Adipose tissue (tissue), 3 donors: ENCODE measurements at regions not wholly inside any gene's neighbourhood (a gene's known extent, or its start where the extent isn't known, plus 50 kb on each side); places are given as distances from the start of the nearest gene placed in this dataset.
"Not testable (repeated sequence)": the region's sequence is repeated elsewhere in the genome, so short reads cannot be mapped to it uniquely, and the experiment has no call there.

Experiments used
- H3K27ac ChIP-seq: one replicate; pipeline ENCODE4 v1.5.1; 2013; ENCODE audit warnings: low read depth, low read length
- WGBS, 3 donors: extraction: QIAGEN DNeasy Blood & Tissue Kit; methylation state at CpG; one replicate each; pipeline ENCODE4 v1.1.7; 2013; 5-methylcytosine and 5-hydroxymethylcytosine counted together
- donor health status: healthy with polysubstance abuse.
- donor health status: Bipolar disorder and iron deficiency.
- donor health status: healthy.

GRCh38 chr15:93920204-93920603, 311.2 kb upstream of the MCTP2 start:
- no peak overlapping the region for H3K27ac ChIP-seq
- WGBS, 3 donors = 49 to 90% (median 80%) methylated on average over 4 of the region's 4 CpGs

- WGBS, 3 donors = 45 to 68% (median 61%) methylated on average over 2 of the region's 2 CpGs
- not testable (repeated sequence) for H3K27ac ChIP-seq
Measured at GRCh38 chr15:93918801-93919200, 312.6 kb upstream of the MCTP2 start.

GRCh38 chr15:93917181-93917580, 314.2 kb upstream of the MCTP2 start:
- WGBS, 3 donors = 92 to 100% (median 94%) methylated on average over 1 of the region's 1 CpG
- no peak overlapping the region for H3K27ac ChIP-seq

DNA sequence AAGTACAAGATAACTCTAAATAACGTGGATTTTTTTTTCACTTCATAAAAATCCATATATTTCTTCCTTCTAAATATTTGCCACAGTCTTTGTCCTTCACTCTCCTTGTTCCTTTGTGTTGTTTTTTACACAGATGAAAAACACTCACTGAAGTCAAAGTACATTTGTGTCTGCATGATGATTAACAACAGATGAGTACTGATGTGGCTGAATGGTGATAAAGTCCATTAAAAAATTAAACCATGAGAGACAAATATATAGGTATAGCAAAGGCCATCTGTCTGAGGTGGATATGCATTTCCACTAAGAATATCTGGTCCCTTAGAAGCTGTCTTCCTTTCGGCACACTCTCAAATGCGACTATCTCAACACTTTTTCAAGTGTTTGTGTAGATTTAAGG, 317.5 kb upstream of the MCTP2 start:
- WGBS, 3 donors = 69 to 88% (median 86%) methylated on average over 3 of the region's 3 CpGs
- H3K27ac ChIP-seq = no peak overlapping the region

GRCh38 chr15:93913310-93913709, 318.1 kb upstream of the MCTP2 start:
- no peak overlapping the region for H3K27ac ChIP-seq
- 57 to 68% (median 61%) methylated on average over 2 of the region's 2 CpGs for WGBS, 3 donors

DNA sequence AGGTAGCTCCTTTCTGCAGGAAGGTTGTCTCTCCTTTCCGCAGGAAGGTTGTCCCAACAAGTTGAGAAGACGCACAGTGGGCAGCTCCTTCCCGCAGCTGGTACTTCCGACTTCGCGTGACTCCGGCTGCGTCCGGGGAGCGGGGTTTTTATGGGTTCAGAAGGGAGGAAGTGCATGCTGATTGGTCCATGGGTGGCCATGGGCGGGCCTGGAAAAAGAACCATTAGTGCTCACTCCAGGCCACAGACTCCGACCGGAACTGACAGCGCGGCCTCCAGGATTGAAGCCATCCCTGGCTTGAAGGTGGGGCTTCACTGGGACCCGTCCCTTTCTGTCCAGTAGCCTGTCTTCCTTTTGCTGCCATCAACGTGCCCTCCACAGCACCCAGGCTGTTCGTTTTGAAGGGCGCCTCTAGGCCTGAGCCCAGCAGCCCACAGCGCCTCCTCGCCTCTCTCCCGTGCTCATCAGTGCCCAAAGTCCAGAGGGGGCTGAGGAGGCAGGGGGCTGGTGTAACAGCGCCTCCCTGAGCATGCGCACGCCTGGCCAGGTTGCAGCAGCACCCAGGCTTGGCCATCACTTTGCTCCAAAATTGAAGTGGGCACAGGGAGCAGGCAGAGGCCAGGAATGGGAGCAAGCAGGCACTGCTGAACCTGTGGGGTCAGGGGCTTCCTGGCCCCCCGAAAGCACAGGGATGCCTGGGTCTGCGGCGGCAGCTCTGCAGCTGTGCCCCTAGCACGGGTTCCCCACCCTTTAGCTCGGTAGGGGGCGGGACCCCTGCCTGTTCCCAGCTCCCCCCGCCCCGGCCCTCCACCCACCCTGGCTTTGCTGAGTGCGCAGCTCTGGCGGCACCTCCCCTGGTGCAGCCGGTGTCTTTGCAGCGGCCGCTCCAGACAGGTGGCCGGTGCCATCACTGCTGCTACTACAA, 330.6 kb upstream of the MCTP2 start:
- H3K27ac ChIP-seq = no peak overlapping the region
- 90 to 94% (median 91%) methylated on average over 34 to 39 of the region's 39 CpGs for WGBS, 3 donors

GRCh38 chr15:93899817-93900216, 331.5 kb upstream of the MCTP2 start:
- WGBS, 3 donors = 92 to 96% (median 93%) methylated on average over 17 of the region's 17 CpGs
- no peak overlapping the region for H3K27ac ChIP-seq

DNA sequence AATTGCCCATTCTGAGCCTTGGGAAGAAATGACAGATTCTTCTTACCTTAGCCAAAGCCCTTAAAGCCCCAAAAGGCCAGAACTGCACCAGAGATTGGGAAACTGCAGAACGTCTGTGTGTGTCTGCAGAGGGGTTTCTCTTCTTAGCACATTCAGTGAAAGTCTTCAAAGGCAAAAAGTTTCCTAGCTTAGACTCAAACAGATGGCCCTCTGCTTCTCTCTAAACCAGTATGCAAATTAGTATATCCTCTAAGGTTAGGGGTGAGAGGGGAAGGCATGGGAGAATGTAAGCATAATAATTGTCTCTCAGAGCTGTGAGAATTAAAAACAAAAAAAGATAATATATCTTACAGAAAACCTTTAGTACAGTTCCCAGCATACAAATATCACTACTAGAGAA, 334.0 kb upstream of the MCTP2 start:
- whole genome bisulfite sequencing, 3 donors = 37 to 60% (median 56%) methylated on average over 1 of the region's 1 CpG

GRCh38 chr15:93895976-93896770, 335.2 kb upstream of the MCTP2 start:
- WGBS, 3 donors = 74 to 85% (median 84%) methylated on average over 5 of the region's 5 CpGs
- H3K27ac ChIP-seq = no peak overlapping the region

More for the DNA sequence above, 334.0 kb upstream of the MCTP2 start:
- no peak overlapping the region for H3K27ac ChIP-seq

DNA sequence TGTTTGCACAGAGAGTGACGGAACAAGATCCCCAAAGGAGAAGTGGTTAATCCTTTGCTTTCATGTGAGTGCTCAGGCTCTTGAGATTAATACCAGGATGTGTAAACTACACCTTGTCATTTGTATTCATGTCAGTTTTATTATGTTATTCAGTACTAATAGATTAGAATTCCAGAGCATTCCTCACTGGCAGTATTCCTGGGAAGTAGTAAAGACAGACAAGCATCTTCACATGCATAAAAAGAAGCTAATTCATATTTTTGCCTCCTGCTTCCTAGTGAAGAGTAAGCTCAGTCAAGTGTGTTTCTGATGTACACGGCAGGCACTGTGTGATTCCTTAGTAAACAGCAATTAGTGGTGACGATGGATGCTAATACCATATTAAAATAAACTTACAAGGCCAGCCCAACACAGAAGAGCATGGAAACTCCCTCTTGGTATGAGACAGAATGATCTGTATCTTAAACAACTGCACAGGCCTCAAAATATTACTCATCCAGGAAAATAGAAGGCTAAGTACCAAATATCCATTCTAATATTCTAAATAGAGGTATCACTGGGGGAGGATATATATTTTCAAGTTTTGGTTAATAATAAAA, 336.8 kb upstream of the MCTP2 start:
- no peak overlapping the region for H3K27ac ChIP-seq
- WGBS, 3 donors = 49 to 87% (median 82%) methylated on average over 3 of the region's 3 CpGs

DNA sequence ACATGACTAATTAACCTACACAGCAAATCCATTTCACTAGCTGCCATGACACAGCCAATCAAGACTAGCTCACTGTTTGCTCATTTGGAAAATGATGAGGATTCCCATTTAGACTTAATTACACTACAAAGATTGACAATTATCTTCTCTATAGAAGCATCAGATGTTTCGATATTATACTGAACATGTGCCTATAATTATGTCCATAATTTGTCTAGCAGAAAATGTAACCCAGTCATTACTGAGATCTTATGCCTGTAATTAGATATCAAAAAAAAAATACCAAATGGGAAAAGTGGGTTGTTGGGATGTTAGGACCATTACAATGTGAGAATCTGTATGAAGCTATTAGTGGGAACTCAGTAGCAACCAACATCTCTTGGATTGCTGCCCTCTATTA, 344.2 kb upstream of the MCTP2 start:
- no peak overlapping the region for H3K27ac ChIP-seq
- 91 to 98% (median 97%) methylated on average over 1 of the region's 1 CpG for WGBS, 3 donors

DNA sequence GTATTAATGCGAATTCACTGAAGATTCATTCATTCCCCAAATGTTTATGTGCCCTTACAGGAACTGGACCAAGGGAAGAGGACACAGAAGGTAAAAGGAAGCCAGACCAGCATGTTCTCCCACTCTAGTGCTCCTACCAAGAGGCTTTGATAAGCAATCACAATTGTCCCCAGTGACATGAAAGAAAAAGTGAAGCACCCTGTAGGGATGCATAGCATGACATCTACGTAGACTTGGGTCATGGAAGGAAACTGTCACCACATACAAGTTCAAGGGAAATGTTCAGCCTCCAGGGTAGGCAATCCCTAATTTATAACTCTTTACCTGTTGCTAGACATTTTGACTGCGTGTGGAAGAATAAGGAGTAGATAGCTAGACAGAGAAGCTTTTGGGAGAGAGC, 348.6 kb upstream of the MCTP2 start:
- H3K27ac ChIP-seq = no peak overlapping the region
- WGBS, 3 donors = 63 to 86% (median 78%) methylated on average over 3 of the region's 3 CpGs

DNA sequence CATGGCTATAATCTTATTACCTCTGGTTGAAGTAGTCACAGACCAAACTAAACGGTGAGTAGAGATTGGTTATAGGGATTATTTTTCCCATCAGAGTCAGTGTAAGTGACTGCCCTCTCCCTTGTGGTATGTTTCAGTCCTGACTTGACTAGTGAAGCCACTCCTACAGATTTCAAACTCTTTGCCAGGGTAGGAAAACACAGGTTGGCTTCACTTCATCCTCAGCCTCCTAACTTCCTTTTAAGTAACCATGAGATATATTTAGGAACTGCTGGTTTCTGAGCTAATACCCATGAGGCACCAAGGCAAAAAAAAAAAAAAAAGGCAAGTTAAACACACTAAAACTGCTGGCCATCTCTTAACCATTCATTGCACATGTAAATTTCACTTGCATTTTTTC, 349.2 kb upstream of the MCTP2 start:
- no peak overlapping the region for H3K27ac ChIP-seq
- WGBS, 3 donors = 51 to 66% (median 60%) methylated on average over 1 of the region's 1 CpG

- H3K27ac ChIP-seq = no peak overlapping the region
Measured at GRCh38 chr15:93881310-93881709, 350.1 kb upstream of the MCTP2 start.

DNA sequence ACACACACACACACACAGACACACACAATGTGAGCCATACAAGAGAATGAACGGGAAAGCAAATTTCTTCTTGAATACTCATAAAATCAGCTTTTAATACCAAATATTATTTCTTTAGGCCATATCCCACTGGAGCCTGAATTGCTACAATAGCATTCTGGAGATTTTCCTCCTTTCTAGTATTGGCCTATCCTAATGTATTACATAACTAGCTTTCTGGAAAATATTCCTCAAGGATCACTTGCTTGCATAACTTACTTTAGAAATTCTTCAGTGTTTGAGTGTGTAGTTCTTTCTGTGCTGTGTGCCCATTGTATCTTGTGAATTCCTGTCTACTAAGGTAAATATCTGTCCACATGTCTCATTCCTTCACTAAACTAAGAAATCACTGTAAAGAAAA, 351.0 kb upstream of the MCTP2 start:
- H3K27ac ChIP-seq = no peak overlapping the region
- WGBS, 3 donors = 65 to 74% (median 66%) methylated on average over 1 of the region's 1 CpG

DNA sequence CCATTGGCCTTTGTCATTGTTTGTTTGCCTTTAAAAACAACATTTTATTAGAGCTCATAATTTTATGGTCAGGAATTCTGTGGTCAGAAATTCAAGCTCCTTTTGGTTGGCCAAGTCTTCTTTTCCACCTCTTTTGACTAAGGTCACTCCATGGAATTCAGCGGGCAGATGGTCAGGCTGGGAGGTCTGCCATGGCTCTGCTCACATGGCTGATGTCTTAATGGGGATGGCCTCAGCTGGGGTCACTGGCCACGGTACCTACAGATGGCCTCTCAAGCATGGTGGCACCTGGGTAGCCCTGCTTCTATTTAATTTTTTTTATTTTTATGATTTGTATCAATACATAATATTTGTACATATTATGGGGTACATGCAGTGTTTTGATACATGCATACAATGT, 360.8 kb upstream of the MCTP2 start:
- H3K27ac ChIP-seq = no peak overlapping the region
- WGBS, 3 donors = 83 to 93% (median 84%) methylated on average over 2 of the region's 2 CpGs

GRCh38 chr15:93866948-93867347, 364.4 kb upstream of the MCTP2 start:
- 27 to 39% (median 35%) methylated on average over 1 of the region's 1 CpG for WGBS, 3 donors
- H3K27ac ChIP-seq = no peak overlapping the region

GRCh38 chr15:93866476-93866875, 364.9 kb upstream of the MCTP2 start:
- H3K27ac ChIP-seq = no peak overlapping the region
- 66 to 80% (median 73%) methylated on average over 6 of the region's 6 CpGs for WGBS, 3 donors

DNA sequence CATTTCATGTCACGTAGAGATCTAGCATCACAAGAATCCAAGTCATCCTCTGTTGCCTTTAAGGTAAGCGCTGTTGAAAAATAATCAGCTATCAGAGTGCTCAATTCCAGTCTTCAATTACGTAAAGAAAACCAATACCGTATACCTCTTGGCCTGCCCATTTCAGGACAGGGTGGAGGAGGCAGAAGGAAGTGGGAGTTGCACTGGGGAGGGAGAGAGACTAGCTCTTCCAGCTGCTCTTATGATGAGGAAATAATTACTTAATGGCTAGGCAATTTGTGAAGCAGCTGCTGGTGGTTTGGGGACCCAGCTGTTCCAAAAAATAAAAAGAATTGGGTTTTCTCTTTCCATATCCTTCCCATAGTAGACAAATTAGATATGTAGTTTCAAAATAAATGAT, 365.8 kb upstream of the MCTP2 start:
- H3K27ac ChIP-seq = no peak overlapping the region
- 47 to 61% (median 48%) methylated on average over 4 of the region's 4 CpGs for WGBS, 3 donors
